K562 (cell line): ENCODE measurements at regions not wholly inside any gene's neighbourhood (a gene's known extent, or its start where the extent isn't known, plus 50 kb on each side); places are given as distances from the start of the nearest gene placed in this dataset.

ENCODE experiments used
- ATAC-seq: fragments of 200-7000 bp; cut with Tn5 transposase; 3 replicates; pipeline ENCODE4 v1.9.1; 2020; ENCODE audit warnings: moderate library complexity
- BruUV-seq: library from RNA; stranded (reverse); fragments of 400-500 nt; replicated peaks from 2 replicates; lab custom pipeline; 2021; lab: Mats Ljungman, UMichigan
- CTCF ChIA-PET: fragments of 300-600 bp; formaldehyde crosslinking; extraction: SDS; loops from one replicate; lab custom pipeline; 2021; ENCODE audit warnings: low intra/inter-chr PET ratio; lab: Yijun Ruan, JAX
- POLR2A ChIA-PET: fragments of 300-600, 350-650 bp; sonication (Branson Sonifier 250); formaldehyde crosslinking; extraction: SDS; loops from one replicate; lab custom pipeline; 2021; ENCODE audit warnings: antibody characterized with exemption, inconsistent platforms; lab: Yijun Ruan, JAX
- DNase-seq, 4 experiments: peaks; one replicate each; pipeline versions ENCODE4 v3.0.0 to v3.0.0-alpha.2; 2011 to 2018; ENCODE audit warnings: low spot score in 3 of 4, mixed read lengths in 3 of 4; ENCODE audit errors: extremely low read depth in 1 of 4
- FAIRE-seq: peaks from 2 replicates; lab custom pipeline; 2011; peaks lifted over from hg19 to GRCh38; lab: Jason Lieb, UNC
- H2AFZ ChIP-seq: 2 replicates; pipeline ENCODE4 v1.6.0; 2011; ENCODE audit warnings: low read depth, low read length, control low read depth, inconsistent platforms
- H3K27ac ChIP-seq: fragments of 200-600 bp; 3 replicates; pipeline ENCODE4 v1.8.0; 2011; ENCODE audit warnings: low read depth, mild to moderate bottlenecking, control low read depth, inconsistent platforms, low read length, moderate library complexity, mixed read lengths; ENCODE audit errors: extremely low read depth
- H3K27me3 ChIP-seq, 2 experiments: fragments of 300-600 bp in 1 of 2; 2 replicates in 1 of 2; 3 replicates in 1 of 2; pipeline versions ENCODE4 v1.6.0 to v1.8.0; 2011; ENCODE audit warnings: inconsistent platforms in 2 of 2, low read length in 2 of 2, mild to moderate bottlenecking in 1 of 2, mixed read lengths in 1 of 2, moderate library complexity in 1 of 2; ENCODE audit not compliant: control insufficient read depth in 2 of 2, insufficient read depth in 2 of 2
- H3K36me3 ChIP-seq: fragments of 300-600 bp; 3 replicates; pipeline ENCODE4 v1.8.0; 2011; ENCODE audit warnings: mild to moderate bottlenecking, low read length, inconsistent platforms; ENCODE audit not compliant: control insufficient read depth, insufficient read depth
- H3K4me1 ChIP-seq, 2 experiments: fragments of 200-600 bp in 1 of 2; replicated peaks in 1 of 2; 2 replicates in 1 of 2; 3 replicates in 1 of 2; pipeline versions ENCODE4 v1.5.1 to v1.8.0; 2011; ENCODE audit warnings: inconsistent platforms in 2 of 2, low read length in 2 of 2, mild to moderate bottlenecking in 1 of 2, mixed read lengths in 1 of 2, moderate library complexity in 1 of 2; ENCODE audit not compliant: control insufficient read depth in 2 of 2, insufficient read depth in 2 of 2
- H3K4me2 ChIP-seq: 2 replicates; pipeline ENCODE4 v1.6.1; 2011; ENCODE audit warnings: low read length, control low read depth, inconsistent platforms, mixed read lengths; ENCODE audit not compliant: insufficient read depth
- H3K4me3 ChIP-seq: fragments of 200-600 bp; sonication (generic), shearing (Covaris generic); 2 replicates; pipeline ENCODE4 v1.5.1; 2016; ENCODE audit warnings: control low read depth, inconsistent platforms
- H3K79me2 ChIP-seq: fragments of 200-600 bp; 3 replicates; pipeline ENCODE4 v1.8.0; 2011; ENCODE audit warnings: low read length, inconsistent platforms; ENCODE audit not compliant: control insufficient read depth, insufficient read depth
- H3K9ac ChIP-seq, 2 experiments: 2 replicates each; pipeline versions ENCODE4 v1.6.0 to v1.6.1; 2011; ENCODE audit warnings: low read depth in 2 of 2, low read length in 2 of 2, control low read depth in 1 of 2, inconsistent platforms in 1 of 2, mild to moderate bottlenecking in 1 of 2, mixed read lengths in 1 of 2; ENCODE audit not compliant: insufficient read depth in 1 of 2
- H3K9me1 ChIP-seq: one replicate; pipeline ENCODE4 v1.6.0; 2011; ENCODE audit warnings: inconsistent platforms, mild to moderate bottlenecking, low read length, moderate library complexity; ENCODE audit not compliant: control insufficient read depth, insufficient read depth
- H3K9me3 ChIP-seq: replicated peaks from 2 replicates; pipeline ENCODE4 v1.5.1; 2011; ENCODE audit warnings: low read depth, low read length, inconsistent platforms; ENCODE audit not compliant: control insufficient read depth, insufficient read depth
- H4K20me1 ChIP-seq: replicated peaks from 2 replicates; pipeline ENCODE4 v1.6.1; 2011; ENCODE audit warnings: low read length, inconsistent platforms, mixed read lengths; ENCODE audit not compliant: control insufficient read depth, insufficient read depth
- GATAD2B ChIP-seq: fragments of 450-650 bp; IDR thresholded peaks from 2 replicates; pipeline ENCODE4 v1.6.1; 2017; ENCODE audit warnings: mild to moderate bottlenecking, borderline replicate concordance
- ILF3 ChIP-seq: fragments of 450-650 bp; IDR thresholded peaks from 2 replicates; pipeline ENCODE4 v1.6.1; 2018; ENCODE audit warnings: antibody characterized with exemption, mild to moderate bottlenecking, moderate library complexity, borderline replicate concordance
- NFE2 ChIP-seq: IDR thresholded peaks from 2 replicates; pipeline ENCODE4 v1.6.1; 2014; ENCODE audit warnings: antibody characterized with exemption, low read depth
- NR1H2 ChIP-seq: sonication (generic); formaldehyde crosslinking; IDR thresholded peaks from 2 replicates; pipeline ENCODE4 v1.4.0; 2020; ENCODE audit warnings: mild to moderate bottlenecking, missing genetic modification reagents
- PCBP1 ChIP-seq: fragments of 200-400 bp; formaldehyde crosslinking; IDR thresholded peaks from 2 replicates; pipeline ENCODE4 v1.6.1; 2018; ENCODE audit warnings: mild to moderate bottlenecking, low read depth, low read length; ENCODE audit not compliant: poor library complexity, severe bottlenecking
- SMARCA4 ChIP-seq: fragments of 450-650 bp; IDR thresholded peaks from 2 replicates; pipeline ENCODE4 v1.6.1; 2016
- SP2 ChIP-seq: IDR thresholded peaks from 2 replicates; pipeline ENCODE4 v1.6.1; 2011; ENCODE audit warnings: mild to moderate bottlenecking, low read depth, low read length, moderate library complexity; ENCODE audit not compliant: poor library complexity, severe bottlenecking; ENCODE audit errors: extremely low read depth
- ZFX ChIP-seq: sonication (generic); formaldehyde crosslinking; IDR thresholded peaks from 2 replicates; pipeline ENCODE4 v1.8.0; 2022; ENCODE audit warnings: mild to moderate bottlenecking, missing genetic modification reagents, moderate library complexity
- ZNF384 ChIP-seq: IDR thresholded peaks from 2 replicates; pipeline ENCODE4 v1.6.1; 2012; ENCODE audit warnings: low read depth, low read length, improper control_type of control experiment
- ZNF830 ChIP-seq: fragments of 250-450 bp; sonication (Bioruptor Pico); IDR thresholded peaks from 2 replicates; pipeline ENCODE4 v1.5.0; 2021; ENCODE audit warnings: mild to moderate bottlenecking
- WGBS: fragments of 100-300 bp; shearing (Covaris generic); methylation state at CpG from one replicate; pipeline ENCODE4 v1.1.6; 2016; ENCODE audit warnings: low coverage, mixed read lengths; ENCODE audit not compliant: insufficient coverage; ENCODE audit errors: missing lambda C conversion rate; 5-methylcytosine and 5-hydroxymethylcytosine counted together
- in situ Hi-C: fragments of 300-500 bp; cut with MboI; formaldehyde crosslinking; loops from 4 replicates; pipeline ENCODE4 v1.15.0; 2018; ENCODE audit warnings: inconsistent platforms, mixed read lengths
- intact Hi-C: fragments of 100-400 bp; cut with micrococcal nuclease; formaldehyde crosslinking; loops from 2 replicates; pipeline ENCODE4 v1.14.2; 2022
- TF ChIP-seq, protein P1 (sequence below): sonication (generic); formaldehyde crosslinking; IDR thresholded peaks from 2 replicates; pipeline ENCODE4 v1.8.0; 2023; ENCODE audit warnings: mild to moderate bottlenecking, missing genetic modification reagents

DNA sequence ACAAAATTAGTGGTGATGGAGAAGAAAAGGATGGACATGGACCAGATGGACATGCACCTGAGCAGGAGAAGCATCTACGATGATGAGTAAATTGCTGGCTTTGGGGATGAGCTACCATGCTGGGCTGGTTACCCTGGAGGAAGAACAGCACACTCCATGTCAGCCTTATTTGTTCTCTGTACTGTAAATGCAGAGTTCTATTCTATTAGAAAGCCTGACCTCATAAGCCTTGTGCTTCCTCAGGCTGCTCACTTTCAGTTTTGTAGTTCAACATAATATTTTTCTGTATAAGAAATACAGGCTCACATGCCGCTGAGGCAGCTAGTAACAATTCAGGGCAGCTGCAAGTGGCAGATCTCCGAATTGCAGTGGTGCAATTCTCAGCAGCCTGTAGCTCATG lies 249.6 kb downstream of the PLA2G4A start:
- ChIA-PET POLR2A (interaction anchor here (1.7 kb wide), 1 partner anchor 11 kb away, joined by 3 read pairs; no protein-coding TSS in a partner anchor), CTCF (no interaction called here)
- H3K27ac ChIP-seq: no peak overlapping the region
- ATAC-seq: no peak; the same call in 2 of the 3 replicates
- H3K9ac ChIP-seq: no peak overlapping the region
- H3K4me1 ChIP-seq: peaks cover 0 to 8% of the 10 kb centered on the region in 2 experiments; a peak in 2 of 5 replicates
- H3K36me3 ChIP-seq: no peaks in the 10 kb centered on the region
- FAIRE-seq: no peak
- BruUV-seq: no TSS peak
- intact Hi-C loops: no loop called here
- H2AFZ ChIP-seq: no peak overlapping the region
- no peaks in the 10 kb centered on the region for H4K20me1 ChIP-seq
- peaks cover 5% of the 10 kb centered on the region; the same call in 1 of the 2 replicates for H3K9me3 ChIP-seq
- peaks cover 8% of the 10 kb centered on the region; the same call in 2 of the 3 replicates for H3K79me2 ChIP-seq
- H3K4me2 ChIP-seq: no peak overlapping the region
- no peaks in the 10 kb centered on the region for H3K27me3 ChIP-seq
- 11% methylated on average over 3 of the region's 3 CpGs for WGBS
- no peak overlapping the region for H3K4me3 ChIP-seq
- in situ Hi-C loops: no loop called here
- DNase-seq: no peak
- no peaks in the 10 kb centered on the region for H3K9me1 ChIP-seq
- no peak for TF ChIP-seq ZFX (CRISPR knock-in tag)
- no peak for TF ChIP-seq ZNF830
- TF ChIP-seq SP2: no peak
- no peak for TF ChIP-seq SMARCA4
- TF ChIP-seq, protein P1, sequence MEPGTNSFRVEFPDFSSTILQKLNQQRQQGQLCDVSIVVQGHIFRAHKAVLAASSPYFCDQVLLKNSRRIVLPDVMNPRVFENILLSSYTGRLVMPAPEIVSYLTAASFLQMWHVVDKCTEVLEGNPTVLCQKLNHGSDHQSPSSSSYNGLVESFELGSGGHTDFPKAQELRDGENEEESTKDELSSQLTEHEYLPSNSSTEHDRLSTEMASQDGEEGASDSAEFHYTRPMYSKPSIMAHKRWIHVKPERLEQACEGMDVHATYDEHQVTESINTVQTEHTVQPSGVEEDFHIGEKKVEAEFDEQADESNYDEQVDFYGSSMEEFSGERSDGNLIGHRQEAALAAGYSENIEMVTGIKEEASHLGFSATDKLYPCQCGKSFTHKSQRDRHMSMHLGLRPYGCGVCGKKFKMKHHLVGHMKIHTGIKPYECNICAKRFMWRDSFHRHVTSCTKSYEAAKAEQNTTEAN: no peak
- TF ChIP-seq NFE2: no peak
- TF ChIP-seq NR1H2 (CRISPR knock-in tag): no peak
- no peak for TF ChIP-seq PCBP1
- no peak for TF ChIP-seq GATAD2B
- no peak for TF ChIP-seq ZNF384
- TF ChIP-seq ILF3: no peak
- TF ChIP-seq, all 486 proteins: peak for 0
